ENCODE measurements at regions not wholly inside any gene's neighbourhood (a gene's known extent, or its start where the extent isn't known, plus 50 kb on each side); places are given as distances from the start of the nearest gene placed in this dataset.
"Not testable (repeated sequence)": the region's sequence is repeated elsewhere in the genome, so short reads cannot be mapped to it uniquely, and the experiment has no call there.

- DNase-seq: no peak
- no peak for ATAC-seq
- Mint-ChIP-seq H3K9me3 (peaks cover 16% of the 10 kb centered on the region), H3K4me1 (ENCODE audit: low read depth) (no peaks in the 10 kb centered on the region), H3K27me3 (ENCODE audit: low read depth) (no peaks in the 10 kb centered on the region), H3K4me3 (no peak overlapping the region), H3K36me3 (ENCODE audit: insufficient read depth) (no peaks in the 10 kb centered on the region)
Observed at GRCh38 chr12:87066326-87066725, 810.1 kb upstream of the MGAT4C start.

GRCh38 chr12:87059231-87059630, 803.0 kb upstream of the MGAT4C start:
- DNase-seq (no peak), ATAC-seq (no peak)
- H3K9me3 Mint-ChIP-seq: peaks cover 9% of the 10 kb centered on the region
- no peaks in the 10 kb centered on the region for H3K27me3 Mint-ChIP-seq (ENCODE audit: low read depth)
- H3K4me3 Mint-ChIP-seq: no peak overlapping the region
- H3K36me3 Mint-ChIP-seq (ENCODE audit: insufficient read depth): no peaks in the 10 kb centered on the region
- no peaks in the 10 kb centered on the region for H3K4me1 Mint-ChIP-seq (ENCODE audit: low read depth)

GRCh38 chr12:87054226-87054625, 798.0 kb upstream of the MGAT4C start:
- Mint-ChIP-seq H3K9me3 (peaks cover 5% of the 10 kb centered on the region), H3K4me1 (ENCODE audit: low read depth) (no peaks in the 10 kb centered on the region), H3K27me3 (ENCODE audit: low read depth) (no peaks in the 10 kb centered on the region), H3K36me3 (ENCODE audit: insufficient read depth) (no peaks in the 10 kb centered on the region), H3K4me3 (no peak overlapping the region)
- no peak for DNase-seq
- no peak for ATAC-seq

- no peak for DNase-seq
- H3K4me3 Mint-ChIP-seq: no peak overlapping the region
- H3K4me1 Mint-ChIP-seq (ENCODE audit: low read depth): no peaks in the 10 kb centered on the region
- no peaks in the 10 kb centered on the region for H3K27me3 Mint-ChIP-seq (ENCODE audit: low read depth)
- ATAC-seq: no peak
- H3K36me3 Mint-ChIP-seq (ENCODE audit: insufficient read depth): no peaks in the 10 kb centered on the region
- peaks cover 5% of the 10 kb centered on the region for H3K9me3 Mint-ChIP-seq
Observed at GRCh38 chr12:87051621-87052020, 795.4 kb upstream of the MGAT4C start.

- H3K4me3 Mint-ChIP-seq: no peak overlapping the region
- H3K36me3 Mint-ChIP-seq (ENCODE audit: insufficient read depth): no peaks in the 10 kb centered on the region
- no peaks in the 10 kb centered on the region for H3K4me1 Mint-ChIP-seq (ENCODE audit: low read depth)
- DNase-seq (no peak), ATAC-seq (no peak)
- no peaks in the 10 kb centered on the region for H3K27me3 Mint-ChIP-seq (ENCODE audit: low read depth)
- H3K9me3 Mint-ChIP-seq: peaks cover 3% of the 10 kb centered on the region
Observed at GRCh38 chr12:87047691-87048090, 791.5 kb upstream of the MGAT4C start.

- DNase-seq: no peak
- ATAC-seq: no peak
- Mint-ChIP-seq H3K4me3 (no peak overlapping the region), H3K9me3 (peaks cover 3% of the 10 kb centered on the region), H3K4me1 (ENCODE audit: low read depth) (no peaks in the 10 kb centered on the region), H3K36me3 (ENCODE audit: insufficient read depth) (no peaks in the 10 kb centered on the region), H3K27me3 (ENCODE audit: low read depth) (no peaks in the 10 kb centered on the region)
Observed at GRCh38 chr12:87039536-87039935, 783.3 kb upstream of the MGAT4C start.

- ATAC-seq (no peak), DNase-seq (no peak)
- H3K27me3 Mint-ChIP-seq (ENCODE audit: low read depth): no peaks in the 10 kb centered on the region
- H3K4me1 Mint-ChIP-seq (ENCODE audit: low read depth): no peaks in the 10 kb centered on the region
- no peak overlapping the region for H3K4me3 Mint-ChIP-seq
- H3K9me3 Mint-ChIP-seq: peaks cover 3% of the 10 kb centered on the region
- H3K36me3 Mint-ChIP-seq (ENCODE audit: insufficient read depth): no peaks in the 10 kb centered on the region
Observed at GRCh38 chr12:87038098-87038497, 781.9 kb upstream of the MGAT4C start.

- Mint-ChIP-seq H3K9me3 (peaks cover 14% of the 10 kb centered on the region), H3K4me3 (no peak overlapping the region), H3K4me1 (ENCODE audit: low read depth) (no peaks in the 10 kb centered on the region), H3K27me3 (ENCODE audit: low read depth) (no peaks in the 10 kb centered on the region), H3K36me3 (ENCODE audit: insufficient read depth) (no peaks in the 10 kb centered on the region)
- DNase-seq: no peak
- no peak for ATAC-seq
Observed at GRCh38 chr12:87025976-87026375, 769.8 kb upstream of the MGAT4C start.

GRCh38 chr12:87021400-87021799, 765.2 kb upstream of the MGAT4C start:
- Mint-ChIP-seq H3K9me3 (peaks cover 15% of the 10 kb centered on the region), H3K4me1 (ENCODE audit: low read depth) (no peaks in the 10 kb centered on the region), H3K4me3 (no peak overlapping the region), H3K27me3 (ENCODE audit: low read depth) (no peaks in the 10 kb centered on the region), H3K36me3 (ENCODE audit: insufficient read depth) (no peaks in the 10 kb centered on the region)
- no peak for DNase-seq
- no peak for ATAC-seq

GRCh38 chr12:87020071-87020470, 763.9 kb upstream of the MGAT4C start:
- Mint-ChIP-seq H3K4me3 (no peak overlapping the region), H3K4me1 (ENCODE audit: low read depth) (no peaks in the 10 kb centered on the region), H3K36me3 (ENCODE audit: insufficient read depth) (no peaks in the 10 kb centered on the region), H3K27me3 (ENCODE audit: low read depth) (no peaks in the 10 kb centered on the region), H3K9me3 (peaks cover 18% of the 10 kb centered on the region)
- ATAC-seq (no peak), DNase-seq (no peak)

- H3K36me3 Mint-ChIP-seq (ENCODE audit: insufficient read depth): no peaks in the 10 kb centered on the region
- ATAC-seq (no peak), DNase-seq (no peak)
- H3K9me3 Mint-ChIP-seq: peaks cover 14% of the 10 kb centered on the region
- H3K4me1 Mint-ChIP-seq (ENCODE audit: low read depth): no peaks in the 10 kb centered on the region
- H3K27me3 Mint-ChIP-seq (ENCODE audit: low read depth): no peaks in the 10 kb centered on the region
- H3K4me3 Mint-ChIP-seq: no peak overlapping the region
Observed at GRCh38 chr12:87015352-87015751, 759.2 kb upstream of the MGAT4C start.

- Mint-ChIP-seq H3K27me3 (ENCODE audit: low read depth) (no peaks in the 10 kb centered on the region), H3K4me3 (no peak overlapping the region), H3K36me3 (ENCODE audit: insufficient read depth) (no peaks in the 10 kb centered on the region), H3K4me1 (ENCODE audit: low read depth) (no peaks in the 10 kb centered on the region), H3K9me3 (peaks cover 10% of the 10 kb centered on the region)
- DNase-seq (no peak), ATAC-seq (no peak)
Observed at GRCh38 chr12:87008785-87009384, 752.7 kb upstream of the MGAT4C start.

- ATAC-seq: no peak
- H3K27me3 Mint-ChIP-seq (ENCODE audit: low read depth): no peaks in the 10 kb centered on the region
- no peaks in the 10 kb centered on the region for H3K4me1 Mint-ChIP-seq (ENCODE audit: low read depth)
- H3K36me3 Mint-ChIP-seq (ENCODE audit: insufficient read depth): no peaks in the 10 kb centered on the region
- H3K4me3 Mint-ChIP-seq: no peak overlapping the region
- DNase-seq: no peak
- peaks cover 34% of the 10 kb centered on the region for H3K9me3 Mint-ChIP-seq
Observed at GRCh38 chr12:87001102-87001501, 744.9 kb upstream of the MGAT4C start.

GRCh38 chr12:86985298-86985697, 729.1 kb upstream of the MGAT4C start:
- no peaks in the 10 kb centered on the region for H3K27me3 Mint-ChIP-seq (ENCODE audit: low read depth)
- no peaks in the 10 kb centered on the region for H3K36me3 Mint-ChIP-seq (ENCODE audit: insufficient read depth)
- H3K4me1 Mint-ChIP-seq (ENCODE audit: low read depth): no peaks in the 10 kb centered on the region
- no peak overlapping the region for H3K4me3 Mint-ChIP-seq
- DNase-seq (no peak), ATAC-seq (no peak)
- H3K9me3 Mint-ChIP-seq: no peaks in the 10 kb centered on the region

GRCh38 chr12:86970595-86970994, 714.4 kb upstream of the MGAT4C start:
- H3K27me3 Mint-ChIP-seq (ENCODE audit: low read depth); H3K36me3 Mint-ChIP-seq (ENCODE audit: insufficient read depth); ATAC-seq; DNase-seq; H3K4me3 Mint-ChIP-seq; H3K4me1 Mint-ChIP-seq (ENCODE audit: low read depth): not testable (repeated sequence)
- peaks cover 14% of the 10 kb centered on the region for H3K9me3 Mint-ChIP-seq
